GM18520 (cell line): ENCODE measurements at regions not wholly inside any gene's neighbourhood (a gene's known extent, or its start where the extent isn't known, plus 50 kb on each side); places are given as distances from the start of the nearest gene placed in this dataset.
"Not testable (repeated sequence)": the region's sequence is repeated elsewhere in the genome, so short reads cannot be mapped to it uniquely, and the experiment has no call there.

Experiments
- ATAC-seq: cut with Tn5 transposase; IDR thresholded peaks from one replicate; pipeline ENCODE4 v1.9.1; 2021; ENCODE audit not compliant: unreplicated experiment

GRCh38 chr15:56568466-56569167 is 103.7 kb upstream of the MNS1 start:
- no peak for ATAC-seq

DNA sequence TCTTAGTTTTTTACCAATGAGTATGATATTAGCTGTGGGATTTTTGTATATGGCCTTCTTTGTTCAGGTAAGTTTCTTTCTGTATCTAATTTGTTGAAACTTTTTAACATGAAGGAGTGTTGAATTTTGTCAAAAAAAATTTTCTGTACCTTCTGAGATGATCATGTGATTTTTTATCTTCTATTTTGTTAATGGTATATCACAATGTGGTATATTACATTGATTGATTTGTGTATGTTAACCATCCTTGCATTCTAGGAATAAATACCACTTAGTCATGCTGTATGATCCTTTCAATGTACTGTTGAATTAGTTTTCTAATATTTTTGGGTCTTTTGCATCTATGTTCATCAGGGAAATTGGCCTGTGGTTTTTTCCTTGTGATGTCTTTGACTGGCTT is 92.5 kb upstream of the MNS1 start:
- no peak for ATAC-seq

- no peak for ATAC-seq
Observed at GRCh38 chr15:56553486-56553885, 88.5 kb upstream of the MNS1 start.

DNA sequence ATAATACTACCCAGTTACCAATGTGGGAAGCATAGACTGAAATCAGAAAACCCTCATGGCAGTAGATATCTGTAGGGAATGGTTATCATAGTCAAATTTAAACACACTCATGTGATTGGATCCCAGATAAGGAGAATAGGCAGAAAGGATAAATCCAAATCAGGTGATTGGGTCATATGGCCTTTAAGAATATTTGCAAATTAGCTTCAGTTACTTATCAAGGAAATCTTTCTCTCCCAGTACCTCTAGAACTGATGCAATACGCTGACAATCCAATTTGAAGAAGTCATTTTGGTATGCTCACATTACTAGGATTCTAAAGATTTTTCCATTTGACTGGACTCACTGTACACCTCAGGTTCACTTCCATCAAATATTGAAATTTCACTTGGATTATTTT is 87.7 kb upstream of the MNS1 start:
- ATAC-seq: no peak

DNA sequence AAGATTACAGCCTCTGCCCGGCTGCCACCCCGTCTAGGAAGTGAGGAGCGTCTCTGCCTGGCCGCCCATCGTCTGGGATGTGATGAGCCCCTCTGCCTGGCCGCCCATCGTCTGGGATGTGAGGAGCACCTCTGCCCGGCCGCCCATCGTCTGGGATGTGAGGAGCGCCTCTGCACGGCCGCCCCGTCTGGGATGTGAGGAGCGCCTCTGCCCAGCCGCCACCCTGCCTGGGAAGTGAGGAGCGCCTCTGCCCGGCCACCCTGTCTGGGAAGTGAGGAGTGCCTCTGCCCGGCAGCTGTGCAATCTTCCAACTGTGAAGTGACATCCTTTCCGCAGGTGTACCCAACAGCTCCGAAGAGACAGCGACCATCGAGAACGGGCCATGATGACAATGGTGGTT is 75.6 kb upstream of the MNS1 start:
- not testable (repeated sequence) for ATAC-seq

GRCh38 chr15:56540157-56540556 is 75.2 kb upstream of the MNS1 start:
- not testable (repeated sequence) for ATAC-seq

GRCh38 chr15:56538901-56539545 is 74.1 kb upstream of the MNS1 start:
- no peak for ATAC-seq

GRCh38 chr15:56537881-56538280 is 72.9 kb upstream of the MNS1 start:
- ATAC-seq: peak; percentile 81

DNA sequence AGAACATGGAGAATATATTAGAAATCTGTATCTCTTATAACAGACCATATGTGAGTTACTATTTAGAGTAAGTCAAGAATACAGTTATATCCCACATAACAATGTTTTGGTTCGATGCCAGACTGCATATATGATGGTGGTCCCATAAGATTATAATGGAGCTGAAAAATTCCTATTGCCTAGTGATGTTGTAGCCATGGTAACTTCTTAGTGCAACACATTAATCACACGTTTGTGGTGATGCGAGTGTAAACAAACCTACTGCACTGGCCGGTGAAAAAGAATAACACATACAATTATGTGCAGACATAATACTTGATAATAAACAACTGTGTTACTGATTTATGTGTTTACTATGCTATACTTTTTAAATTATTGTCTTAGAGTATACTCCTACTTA is 69.8 kb upstream of the MNS1 start:
- ATAC-seq: no peak

- ATAC-seq: no peak
Observed at GRCh38 chr15:56533731-56534403, 68.9 kb upstream of the MNS1 start.

- no peak for ATAC-seq
Observed at GRCh38 chr15:56532721-56533460, 68.0 kb upstream of the MNS1 start.

- ATAC-seq: no peak
Observed at GRCh38 chr15:56530157-56530556, 65.2 kb upstream of the MNS1 start.

GRCh38 chr15:56528136-56528535 is 63.2 kb upstream of the MNS1 start:
- no peak for ATAC-seq

- ATAC-seq: no peak
Observed at GRCh38 chr15:56524915-56525314, 60.0 kb upstream of the MNS1 start.

DNA sequence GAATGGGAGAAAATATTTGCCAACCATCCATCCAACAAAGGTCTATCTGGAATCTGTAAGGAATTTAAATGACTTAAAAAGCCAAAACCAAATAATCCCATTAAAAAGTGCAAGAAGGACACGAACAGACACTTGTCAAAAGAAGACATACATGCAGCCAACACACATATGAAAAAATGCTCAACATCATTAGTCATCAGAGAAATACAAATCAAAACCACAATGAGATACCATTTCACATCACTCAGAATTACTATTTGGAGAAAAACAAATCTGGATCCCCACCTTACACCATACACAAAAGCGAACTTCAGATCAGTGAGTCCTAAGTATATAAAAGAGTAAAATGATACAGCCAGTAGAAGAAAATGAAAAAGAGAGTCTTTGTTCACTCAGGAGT is 58.6 kb upstream of the MNS1 start:
- ATAC-seq: no peak

DNA sequence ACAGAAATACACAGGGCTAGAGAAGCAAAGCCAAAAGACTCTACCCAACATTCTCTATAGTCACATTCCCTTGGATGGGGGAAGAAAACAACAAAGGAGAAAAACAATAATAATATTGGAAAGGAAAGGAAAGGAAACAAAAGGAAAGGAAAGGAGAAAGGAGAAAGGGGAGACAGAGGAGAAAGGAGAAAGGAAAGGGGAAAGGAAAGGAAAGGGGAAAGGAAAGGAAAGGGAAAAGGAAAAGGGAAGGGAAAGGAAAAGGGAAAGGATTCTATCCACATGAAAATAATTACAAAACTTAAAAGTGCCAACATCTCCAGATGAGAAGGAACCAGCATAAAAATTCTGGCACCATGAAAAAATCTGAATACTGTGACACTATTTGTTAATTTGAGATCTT is 54.1 kb upstream of the MNS1 start:
- ATAC-seq: no peak
